HEK293 (cell line): ENCODE measurements at regions not wholly inside any gene's neighbourhood (a gene's known extent, or its start where the extent isn't known, plus 50 kb on each side); places are given as distances from the start of the nearest gene placed in this dataset.

Experiments
- ZNF621 ChIP-seq: fragments of 450-650 bp; formaldehyde crosslinking; IDR thresholded peaks from 2 replicates; pipeline ENCODE4 v1.5.1; 2017; ENCODE audit warnings: missing biosample characterization, missing genetic modification characterization
- TF ChIP-seq, protein P1 (sequence below): fragments of 450-650 bp; formaldehyde crosslinking; IDR thresholded peaks from 2 replicates; pipeline ENCODE4 v1.5.1; 2016; ENCODE audit warnings: missing biosample characterization, missing genetic modification characterization
- TF ChIP-seq, protein P2 (sequence below): fragments of 450-650 bp; formaldehyde crosslinking; IDR thresholded peaks from 2 replicates; pipeline ENCODE4 v1.5.1; 2016; ENCODE audit warnings: missing biosample characterization, missing genetic modification characterization

- TF ChIP-seq, protein P1, sequence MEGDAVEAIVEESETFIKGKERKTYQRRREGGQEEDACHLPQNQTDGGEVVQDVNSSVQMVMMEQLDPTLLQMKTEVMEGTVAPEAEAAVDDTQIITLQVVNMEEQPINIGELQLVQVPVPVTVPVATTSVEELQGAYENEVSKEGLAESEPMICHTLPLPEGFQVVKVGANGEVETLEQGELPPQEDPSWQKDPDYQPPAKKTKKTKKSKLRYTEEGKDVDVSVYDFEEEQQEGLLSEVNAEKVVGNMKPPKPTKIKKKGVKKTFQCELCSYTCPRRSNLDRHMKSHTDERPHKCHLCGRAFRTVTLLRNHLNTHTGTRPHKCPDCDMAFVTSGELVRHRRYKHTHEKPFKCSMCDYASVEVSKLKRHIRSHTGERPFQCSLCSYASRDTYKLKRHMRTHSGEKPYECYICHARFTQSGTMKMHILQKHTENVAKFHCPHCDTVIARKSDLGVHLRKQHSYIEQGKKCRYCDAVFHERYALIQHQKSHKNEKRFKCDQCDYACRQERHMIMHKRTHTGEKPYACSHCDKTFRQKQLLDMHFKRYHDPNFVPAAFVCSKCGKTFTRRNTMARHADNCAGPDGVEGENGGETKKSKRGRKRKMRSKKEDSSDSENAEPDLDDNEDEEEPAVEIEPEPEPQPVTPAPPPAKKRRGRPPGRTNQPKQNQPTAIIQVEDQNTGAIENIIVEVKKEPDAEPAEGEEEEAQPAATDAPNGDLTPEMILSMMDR (tag by site-specific recombination) = no peak
- TF ChIP-seq, protein P2, sequence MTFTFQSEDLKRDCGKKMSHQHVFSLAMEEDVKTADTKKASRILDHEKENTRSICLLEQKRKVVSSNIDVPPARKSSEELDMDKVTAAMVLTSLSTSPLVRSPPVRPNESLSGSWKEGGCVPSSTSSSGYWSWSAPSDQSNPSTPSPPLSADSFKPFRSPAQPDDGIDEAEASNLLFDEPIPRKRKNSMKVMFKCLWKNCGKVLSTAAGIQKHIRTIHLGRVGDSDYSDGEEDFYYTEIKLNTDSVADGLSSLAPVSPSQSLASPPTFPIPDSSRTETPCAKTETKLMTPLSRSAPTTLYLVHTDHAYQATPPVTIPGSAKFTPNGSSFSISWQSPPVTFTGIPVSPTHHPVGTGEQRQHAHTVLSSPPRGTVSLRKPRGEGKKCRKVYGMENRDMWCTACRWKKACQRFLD (tag by site-specific recombination) = no peak
- TF ChIP-seq ZNF621 (tag by site-specific recombination) = no peak
Observed at GRCh38 chr3:144104679-144105078, 133.1 kb downstream of the DIPK2A start.
